Adrenal gland (tissue), 9 donors: ENCODE measurements at regions not wholly inside any gene's neighbourhood (a gene's known extent, or its start where the extent isn't known, plus 50 kb on each side); places are given as distances from the start of the nearest gene placed in this dataset.
"Not testable (repeated sequence)": the region's sequence is repeated elsewhere in the genome, so short reads cannot be mapped to it uniquely, and the experiment has no call there.

Source experiments
- DNase-seq, 7 donors: peaks; one replicate each; pipeline ENCODE4 v3.0.0-alpha.2; 2019 to 2020
- H3K27ac ChIP-seq, 5 donors: fragments of 200-600 bp; sonication (generic) in 4 of 5; 1 replicate in 3 of 5; 2 replicates in 2 of 5; pipeline versions ENCODE4 v1.5.1 to v1.8.0; 2016 to 2020; ENCODE audit warnings: mild to moderate bottlenecking in 1 of 5
- H3K27me3 ChIP-seq: fragments of 200-600 bp; 2 replicates; pipeline ENCODE4 v1.8.0; 2021
- H3K36me3 ChIP-seq, 2 donors: fragments of 200-600 bp; replicated peaks in 1 of 2; 1 replicate in 1 of 2; 2 replicates in 1 of 2; pipeline versions ENCODE4 v1.5.1 to v1.8.0; 2018 to 2022
- H3K4me1 ChIP-seq, 2 donors: fragments of 200-600 bp; replicated peaks in 1 of 2; 1 replicate in 1 of 2; 2 replicates in 1 of 2; pipeline versions ENCODE4 v1.5.1 to v1.8.0; 2018 to 2021
- H3K4me3 ChIP-seq, 4 donors: fragments of 200-600 bp; sonication (generic) in 3 of 4; one replicate each; pipeline ENCODE4 v1.5.1; 2016 to 2018
- H3K9me3 ChIP-seq, 3 donors: fragments of 200-600 bp; sonication (generic) in 1 of 3; replicated peaks in 1 of 3; 1 replicate in 2 of 3; 2 replicates in 1 of 3; pipeline versions ENCODE4 v1.5.1 to v1.8.0; 2016 to 2021
- WGBS, 4 donors: extraction: QIAGEN DNeasy Blood & Tissue Kit in 2 of 4; methylation state at CpG; one replicate each; pipeline versions ENCODE4 v1.1.5 to v1.1.7; 2013 to 2017; 5-methylcytosine and 5-hydroxymethylcytosine counted together
- intact Hi-C, 2 donors: fragments of 100-400 bp; cut with DNase I; formaldehyde crosslinking; loops; one replicate each; pipeline versions ENCODE4 v1.14.1 to v1.15.0; 2022 to 2023
- donor health status: healthy with polysubstance abuse.
- donor health status: Bipolar disorder and iron deficiency.
- donor health status: DM: yes; HTN: yes; CAD: no.
- donor health status: DM: no; HTN: no; CAD: no.
- donor health status: DM: no; HTN: no; CAD: no.

DNA sequence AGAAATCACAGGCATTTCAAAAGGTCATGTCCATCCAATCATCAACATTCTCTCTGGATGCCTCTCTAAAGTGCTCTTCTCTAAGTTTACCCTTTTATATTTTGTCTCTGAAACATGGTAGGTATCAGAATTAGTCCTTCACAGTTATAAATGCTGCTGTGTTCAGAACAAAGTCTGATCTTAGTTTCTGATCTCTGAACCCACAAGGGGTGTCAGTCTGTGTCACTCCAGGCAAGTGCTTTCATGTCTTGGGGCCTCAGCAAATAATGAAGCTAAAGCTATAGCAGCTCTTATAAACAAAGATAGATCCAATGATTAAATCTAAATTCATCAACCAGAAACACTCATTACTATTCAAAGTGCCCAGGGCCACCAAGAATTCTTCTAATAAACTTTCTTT is 281.7 kb downstream of the BCL2L11 start:
- H3K4me3 ChIP-seq, H3K4me1 ChIP-seq, H3K36me3 ChIP-seq, H3K9me3 ChIP-seq, H3K27me3 ChIP-seq, DNase-seq, intact Hi-C loops, H3K27ac ChIP-seq: not testable (repeated sequence)

GRCh38 chr2:111403287-111403686 is 282.6 kb downstream of the BCL2L11 start:
- H3K4me1 ChIP-seq, H3K4me3 ChIP-seq, intact Hi-C loops, H3K9me3 ChIP-seq, H3K27me3 ChIP-seq, H3K27ac ChIP-seq, DNase-seq, H3K36me3 ChIP-seq: not testable (repeated sequence)
- WGBS, 4 donors: 44 to 62% (median 57%) methylated on average over 1 to 2 of the region's 2 CpGs

GRCh38 chr2:111406616-111407015 is 285.9 kb downstream of the BCL2L11 start:
- H3K27me3 ChIP-seq, H3K4me3 ChIP-seq, H3K9me3 ChIP-seq, H3K36me3 ChIP-seq, H3K27ac ChIP-seq, intact Hi-C loops, H3K4me1 ChIP-seq, DNase-seq: not testable (repeated sequence)
- WGBS, 4 donors: no CpG with 5 or more reads among the region's 1 CpG

DNA sequence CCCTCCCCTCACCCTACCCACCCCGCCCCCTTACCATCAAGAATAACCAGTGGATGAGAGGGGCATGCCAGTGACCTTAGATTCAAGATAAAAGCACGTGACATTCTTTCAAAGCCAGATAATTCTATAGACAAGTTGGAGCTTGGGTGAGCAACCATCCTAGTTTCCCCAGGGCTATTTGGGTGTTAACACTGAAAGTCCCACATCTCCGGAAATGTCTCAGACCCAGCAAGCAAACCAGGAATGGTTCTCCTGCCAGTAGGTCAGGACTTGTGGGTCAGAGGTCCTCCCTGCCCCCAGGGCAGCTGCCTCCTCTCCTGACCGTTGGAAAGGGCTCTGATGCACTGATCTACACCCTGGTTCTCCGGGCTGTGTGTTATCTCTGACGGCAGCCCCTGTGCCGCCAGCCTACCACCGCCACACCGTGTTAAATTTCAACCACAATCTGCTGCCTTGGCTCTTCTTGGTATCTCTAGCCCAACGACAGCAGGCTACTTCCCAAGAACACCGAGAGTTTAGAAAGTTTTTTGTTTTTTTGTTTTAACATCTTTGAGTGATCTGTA is 287.0 kb downstream of the BCL2L11 start:
- H3K4me3 ChIP-seq, intact Hi-C loops, H3K4me1 ChIP-seq, H3K36me3 ChIP-seq, DNase-seq, H3K9me3 ChIP-seq, H3K27ac ChIP-seq, H3K27me3 ChIP-seq: not testable (repeated sequence)
- 86 to 91% methylated on average over 1 of the region's 11 CpGs; no CpG with 5 or more reads in 2 of the 4 donors for WGBS, 4 donors

DNA sequence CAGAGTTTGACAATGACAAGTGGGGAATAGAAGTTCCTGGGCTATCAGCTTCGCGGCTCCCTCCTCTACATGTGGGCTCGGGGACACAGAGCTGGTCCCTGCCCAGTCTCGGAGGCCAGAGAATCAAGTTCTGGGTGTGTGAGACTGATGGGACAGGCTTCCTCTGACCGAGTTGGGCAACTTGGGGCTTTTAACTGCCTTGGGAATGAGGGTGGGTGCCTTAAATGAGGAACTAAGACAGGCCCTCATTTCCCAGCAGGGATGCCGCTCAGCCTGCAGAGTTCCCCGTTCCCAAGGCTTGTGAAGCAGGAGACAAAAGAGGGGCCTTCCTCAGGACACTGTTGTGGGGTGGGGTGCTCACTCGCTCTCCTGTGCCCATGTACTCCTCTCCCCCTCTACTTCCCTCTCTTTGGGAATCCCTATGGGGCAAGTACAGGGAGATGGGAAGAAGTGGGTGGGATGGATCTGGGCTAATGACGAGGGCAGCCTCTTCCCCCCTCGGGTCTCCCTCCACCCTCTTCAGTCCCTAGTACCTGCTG is 290.2 kb downstream of the BCL2L11 start:
- 88 to 98% methylated on average over 3 of the region's 10 CpGs; no CpG with 5 or more reads in 2 of the 4 donors for WGBS, 4 donors
- intact Hi-C loops: not testable (repeated sequence)

GRCh38 chr2:111411867-111412681 is 291.4 kb downstream of the BCL2L11 start:
- 79 to 84% (median 80%) methylated on average over 1 to 13 of the region's 18 CpGs; no CpG with 5 or more reads in 1 of the 4 donors for WGBS, 4 donors
- H3K9me3 ChIP-seq, intact Hi-C loops, DNase-seq, H3K27me3 ChIP-seq, H3K4me1 ChIP-seq, H3K36me3 ChIP-seq, H3K27ac ChIP-seq, H3K4me3 ChIP-seq: not testable (repeated sequence)

More for the DNA sequence above, 290.2 kb downstream of the BCL2L11 start:
- H3K4me1 ChIP-seq, H3K36me3 ChIP-seq, H3K27me3 ChIP-seq, H3K4me3 ChIP-seq, H3K27ac ChIP-seq, DNase-seq, H3K9me3 ChIP-seq: not testable (repeated sequence)

GRCh38 chr2:111412841-111413650 is 292.3 kb downstream of the BCL2L11 start:
- H3K4me3 ChIP-seq, intact Hi-C loops, DNase-seq, H3K27me3 ChIP-seq, H3K4me1 ChIP-seq, H3K36me3 ChIP-seq, H3K9me3 ChIP-seq: not testable (repeated sequence)
- 73 to 77% (median 75%) methylated on average over 10 to 12 of the region's 12 CpGs for WGBS, 4 donors
- H3K27ac ChIP-seq: peak overlapping the region in 1 of 5 donors; percentile 34

DNA sequence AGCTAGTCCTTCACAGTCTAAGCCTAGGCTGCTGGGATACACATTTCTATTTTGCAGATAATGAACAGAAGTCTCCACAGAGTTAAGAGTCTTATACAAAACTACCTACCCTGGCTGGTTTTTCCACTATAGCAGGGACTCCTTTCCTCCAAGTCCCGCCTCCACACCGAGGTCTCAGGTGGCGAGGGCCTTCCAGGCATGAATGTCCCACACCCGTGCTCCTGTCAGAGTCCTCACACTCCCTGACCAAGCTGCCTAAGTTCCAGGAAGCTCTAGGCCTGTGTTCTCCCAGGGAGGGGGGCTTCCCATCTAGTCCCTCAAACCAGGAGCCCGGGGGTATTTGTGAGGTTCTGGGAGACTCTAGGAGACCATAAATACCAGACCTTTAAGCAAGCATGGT is 293.2 kb downstream of the BCL2L11 start:
- DNase-seq, H3K4me1 ChIP-seq, H3K4me3 ChIP-seq, H3K27me3 ChIP-seq, H3K27ac ChIP-seq, H3K9me3 ChIP-seq, intact Hi-C loops, H3K36me3 ChIP-seq: not testable (repeated sequence)
- 68 to 91% (median 85%) methylated on average over 1 to 5 of the region's 5 CpGs for WGBS, 4 donors

GRCh38 chr2:111415765-111416743 is 295.3 kb downstream of the BCL2L11 start:
- H3K9me3 ChIP-seq, H3K27me3 ChIP-seq, intact Hi-C loops, H3K4me1 ChIP-seq, H3K4me3 ChIP-seq, H3K36me3 ChIP-seq, H3K27ac ChIP-seq: not testable (repeated sequence)
- peak in 6 of 7 donors; percentile 40 to 75 (median 60) for DNase-seq
- 47 to 50% (median 48%) methylated on average over 4 to 14 of the region's 24 CpGs for WGBS, 4 donors

DNA sequence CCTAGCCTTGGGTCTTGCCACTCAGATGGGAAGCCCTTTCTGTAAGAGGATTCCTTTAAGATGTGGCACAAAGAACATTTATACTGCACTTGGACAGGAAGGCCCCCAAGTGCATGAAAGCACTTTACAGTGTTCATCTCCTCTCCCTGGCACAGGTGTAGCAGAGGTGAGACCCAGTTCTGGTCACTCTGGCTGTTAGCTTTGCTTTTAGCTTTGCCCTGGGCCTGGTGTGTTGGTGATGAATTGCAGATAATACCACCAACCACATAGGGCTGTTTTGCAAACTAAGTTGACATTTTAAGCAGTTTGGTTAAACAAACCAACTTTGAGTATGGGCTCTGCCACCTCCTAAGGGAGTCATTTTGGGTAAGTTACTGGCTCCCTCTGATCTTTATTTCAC is 296.3 kb downstream of the BCL2L11 start:
- intact Hi-C loops, H3K4me3 ChIP-seq, H3K9me3 ChIP-seq, H3K4me1 ChIP-seq, H3K27me3 ChIP-seq, DNase-seq, H3K36me3 ChIP-seq, H3K27ac ChIP-seq: not testable (repeated sequence)
